ENCODE measurements at regions not wholly inside any gene's neighbourhood (a gene's known extent, or its start where the extent isn't known, plus 50 kb on each side); places are given as distances from the start of the nearest gene placed in this dataset.

DNA sequence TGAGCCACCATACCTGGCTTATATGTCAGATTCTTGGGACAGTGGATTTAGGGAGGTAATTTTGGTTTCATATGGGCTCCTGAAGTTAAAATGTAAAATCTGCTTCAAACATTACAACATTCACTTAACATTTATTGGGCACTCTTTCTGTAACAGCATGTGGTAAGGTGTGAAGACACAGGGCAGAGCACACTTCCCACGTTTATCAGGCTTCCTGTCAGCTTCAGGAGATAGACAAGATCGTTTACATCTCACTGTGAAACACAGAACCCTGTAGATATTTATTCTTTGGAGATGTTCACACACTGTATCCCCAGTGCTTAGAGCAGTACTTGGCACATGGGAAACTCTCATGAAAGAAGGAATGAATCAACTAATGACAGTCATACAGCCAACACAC lies 426.0 kb upstream of the RARB start:
- DNase-seq (ENCODE audit: low read depth), result no peak

DNA sequence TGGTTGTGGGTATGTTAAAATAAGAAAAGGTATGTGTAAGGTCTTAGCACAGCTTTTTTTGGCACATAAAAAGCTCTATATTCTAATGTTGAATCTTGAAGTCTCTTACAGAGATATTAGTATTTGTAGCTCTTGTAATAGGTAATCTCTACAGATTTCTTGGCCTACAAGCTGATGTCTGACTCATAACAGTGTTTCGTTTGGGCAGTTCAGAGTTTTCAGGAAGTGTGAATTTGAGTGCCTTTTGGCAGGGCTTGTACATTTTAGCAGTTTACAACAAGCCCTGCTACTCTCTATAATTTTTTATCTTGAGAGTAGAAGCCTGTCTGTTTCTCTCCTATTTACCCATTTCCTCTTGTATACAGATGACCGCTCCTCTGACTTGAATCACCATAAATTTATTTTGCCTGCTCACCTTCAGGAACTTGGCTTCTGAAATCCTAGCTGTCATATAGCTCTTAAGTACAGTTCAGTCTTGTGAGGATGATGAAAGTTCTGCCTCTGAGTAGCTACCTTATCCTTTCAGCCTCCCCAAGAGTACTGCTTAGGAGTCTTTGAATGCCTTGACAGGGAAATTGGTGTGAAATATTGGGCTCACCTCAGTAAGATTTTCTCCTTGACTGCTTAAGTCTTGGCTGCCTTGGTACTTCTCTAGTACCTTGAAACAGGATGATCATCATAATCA lies 419.9 kb upstream of the RARB start:
- DNase-seq (ENCODE audit: low read depth), result no peak

DNA sequence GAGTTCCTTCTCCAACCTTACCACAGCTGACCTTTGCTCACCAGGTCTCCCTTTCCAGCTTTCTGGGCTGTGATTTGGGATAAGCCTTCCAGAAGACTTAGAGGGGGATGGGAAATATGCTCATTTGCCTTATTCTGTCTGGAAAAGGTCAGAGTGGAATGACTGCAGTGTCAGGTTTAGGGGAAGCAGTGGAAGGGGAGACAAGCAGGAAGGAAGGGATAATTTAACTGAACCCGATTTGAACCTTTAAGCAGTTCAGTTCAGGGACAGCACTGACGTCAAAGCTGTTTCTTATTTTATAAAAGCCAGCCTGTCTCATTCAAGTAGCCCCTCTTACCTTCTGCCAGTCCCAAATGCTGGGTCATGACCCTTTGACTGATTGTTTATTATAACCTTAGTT lies 418.4 kb upstream of the RARB start:
- DNase-seq (ENCODE audit: low read depth), result no peak

DNA sequence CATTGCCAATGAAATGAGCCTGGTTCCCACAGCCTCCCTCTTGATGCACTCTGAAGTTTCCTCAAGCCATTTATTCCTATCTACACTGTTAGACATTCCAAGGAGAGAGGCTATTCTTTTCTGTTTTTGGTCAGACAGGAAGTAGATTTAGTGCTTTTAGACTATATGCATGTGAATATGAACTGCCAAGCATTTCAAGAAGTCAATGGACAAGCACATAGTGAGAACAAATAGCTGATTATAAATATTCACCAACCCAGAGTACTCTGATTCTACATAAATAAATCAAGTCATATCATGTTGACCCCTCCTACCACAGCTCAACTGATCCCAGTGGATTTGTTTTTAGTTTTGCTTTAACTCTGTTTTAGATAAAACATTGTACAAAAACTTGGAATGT lies 412.5 kb upstream of the RARB start:
- no peak for DNase-seq (ENCODE audit: low read depth)

DNA sequence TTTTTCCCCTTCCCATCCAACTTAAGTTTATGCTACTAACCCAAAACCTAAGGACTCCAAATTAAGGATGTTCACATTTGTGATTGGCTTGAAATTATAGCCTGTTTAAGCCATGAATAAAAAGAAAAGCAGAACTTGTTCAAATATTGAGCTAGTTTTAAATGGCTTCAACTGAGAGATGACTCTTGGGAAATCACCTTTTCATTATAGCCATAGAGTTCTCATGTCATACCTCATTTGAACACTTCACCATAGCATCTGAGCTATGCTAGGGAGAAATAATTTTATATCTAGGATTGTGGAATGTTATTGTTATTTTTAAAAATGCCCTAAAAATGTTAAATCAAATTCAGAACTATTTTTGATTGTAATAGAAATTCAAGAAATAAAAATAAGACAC lies 409.2 kb upstream of the RARB start:
- DNase-seq (ENCODE audit: low read depth), result no peak

DNA sequence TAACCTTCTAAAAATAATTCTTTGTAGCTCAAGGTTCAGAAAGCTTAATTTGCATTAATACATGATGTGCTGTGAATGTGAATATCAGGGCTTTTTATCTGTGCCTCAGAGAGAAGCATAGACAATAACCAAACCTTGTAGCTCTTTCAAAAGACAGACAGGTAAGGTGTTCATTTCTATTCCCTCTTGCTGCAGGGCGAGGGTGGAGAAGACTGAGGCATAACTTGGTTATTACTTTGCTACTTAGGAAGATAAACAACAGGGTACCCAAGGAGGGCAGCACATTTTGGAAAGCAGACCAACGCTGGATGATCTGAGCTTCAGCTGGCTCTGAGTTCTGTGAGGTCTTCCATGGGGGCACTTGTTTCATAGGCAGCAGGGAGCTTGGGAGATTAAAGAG lies 408.6 kb upstream of the RARB start:
- DNase-seq (ENCODE audit: low read depth), result no peak

DNA sequence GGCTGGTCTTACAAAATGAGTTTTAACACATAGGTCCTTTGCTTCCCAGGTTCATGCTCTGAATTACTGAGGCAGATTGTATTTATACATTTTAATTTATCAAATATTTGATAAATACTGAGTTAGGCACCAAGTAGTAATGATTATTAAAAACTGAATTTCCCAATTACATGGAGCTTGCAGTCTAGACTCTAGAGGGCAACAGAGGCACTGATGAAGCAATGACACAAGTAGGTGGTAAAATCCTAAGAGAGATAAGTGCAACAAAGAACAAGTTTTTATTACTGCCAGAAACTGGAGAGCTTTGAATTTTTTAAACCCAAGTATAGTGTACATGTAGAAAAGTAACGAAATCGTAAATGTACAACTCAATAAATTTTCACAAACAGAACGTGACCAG lies 406.2 kb upstream of the RARB start:
- DNase-seq (ENCODE audit: low read depth), result peak; percentile 11

DNA sequence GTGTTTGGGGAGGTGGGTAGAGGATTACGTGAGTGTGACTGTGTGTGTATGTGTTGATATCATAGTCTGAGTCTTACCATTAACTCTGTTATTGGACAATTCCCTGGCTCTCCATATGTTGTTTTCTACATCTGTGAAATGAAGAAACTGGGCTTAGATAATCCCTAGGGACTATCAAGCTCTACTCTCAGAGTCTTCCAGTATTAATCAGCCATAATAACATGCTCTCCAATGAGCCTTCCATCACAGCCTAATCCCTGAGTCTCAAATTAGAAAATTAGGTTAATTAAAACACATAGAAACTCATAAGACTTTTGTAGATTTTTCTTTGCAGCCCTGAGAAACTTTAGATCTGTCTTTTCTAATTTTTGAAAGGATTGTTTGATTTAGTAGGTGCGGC lies 404.2 kb upstream of the RARB start:
- DNase-seq (ENCODE audit: low read depth), result no peak

DNA sequence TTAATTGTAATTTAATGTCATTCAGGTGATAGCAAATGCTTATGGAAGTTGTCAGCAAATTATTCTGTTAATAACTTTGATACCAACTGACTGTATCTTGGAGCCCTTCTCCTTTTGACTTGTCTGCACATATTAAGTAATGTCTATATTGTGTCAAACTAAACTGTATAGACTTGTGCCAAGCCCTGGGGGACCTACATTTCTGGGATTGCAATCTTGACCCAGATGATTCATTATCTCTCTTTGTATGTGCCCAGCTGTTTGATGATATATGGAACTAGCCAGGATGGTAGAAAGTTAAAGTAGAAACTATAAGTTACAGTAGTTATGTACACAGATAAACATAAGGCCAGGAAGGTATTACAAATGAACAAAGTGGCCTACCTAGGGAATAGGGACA lies 402.8 kb upstream of the RARB start:
- no peak for DNase-seq (ENCODE audit: low read depth)

DNA sequence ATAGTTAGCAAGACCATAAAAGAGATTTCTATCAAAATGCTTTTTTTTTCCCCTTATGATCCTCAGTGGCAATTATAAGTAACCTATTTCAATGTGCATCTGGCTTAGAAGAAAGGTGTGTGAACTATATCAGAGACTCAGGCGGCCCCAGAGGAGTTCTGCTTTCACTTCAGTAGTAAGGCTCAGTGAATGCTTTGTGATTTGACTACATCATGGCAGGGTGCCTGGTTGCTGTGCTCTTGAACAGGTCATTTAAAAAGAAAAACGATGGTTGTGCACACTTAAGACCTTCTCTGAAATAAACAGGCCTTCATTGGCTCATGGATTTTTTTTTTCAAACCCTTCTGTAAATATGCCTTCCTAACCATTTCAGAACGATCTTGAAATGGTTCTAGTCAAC lies 400.4 kb upstream of the RARB start:
- no peak for DNase-seq (ENCODE audit: low read depth)

DNA sequence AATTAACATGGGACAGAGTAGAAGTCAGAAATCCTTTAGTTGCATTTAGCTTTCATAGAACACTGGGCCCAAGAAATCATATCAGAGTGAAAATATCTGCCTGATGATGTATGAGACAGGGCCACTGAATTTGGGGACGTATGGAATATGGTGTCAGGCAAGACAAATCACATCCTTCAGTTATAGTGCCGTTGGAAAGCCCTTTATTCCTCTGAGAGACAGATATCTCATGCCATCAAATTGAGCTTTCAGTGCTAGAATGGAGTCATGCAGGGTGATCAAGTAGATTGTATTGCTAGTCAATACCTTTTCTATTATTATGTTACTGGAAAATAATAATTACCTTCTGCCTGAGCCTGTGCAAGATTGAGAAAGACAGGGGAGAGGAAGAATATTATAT lies 398.2 kb upstream of the RARB start:
- DNase-seq (ENCODE audit: low read depth), result no peak

DNA sequence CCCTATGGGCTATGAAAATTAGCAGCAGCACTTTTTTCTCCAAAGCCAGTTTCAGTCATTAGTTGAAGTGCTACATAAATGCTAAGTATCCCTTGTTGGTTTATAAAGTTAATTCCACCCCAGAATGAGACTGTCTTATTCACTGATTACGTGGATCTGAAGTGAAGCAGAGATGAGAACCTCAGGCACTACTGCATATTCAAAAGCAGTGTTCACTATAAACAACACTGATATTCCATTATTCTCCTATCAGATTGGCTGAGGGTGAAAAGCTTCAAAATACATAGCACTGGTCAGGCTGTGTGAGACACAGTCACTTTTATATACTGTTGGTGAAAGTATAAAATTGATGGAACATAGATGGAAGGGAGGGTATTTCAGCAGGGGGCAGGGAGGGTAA lies 395.7 kb upstream of the RARB start:
- DNase-seq (ENCODE audit: low read depth), result no peak

DNA sequence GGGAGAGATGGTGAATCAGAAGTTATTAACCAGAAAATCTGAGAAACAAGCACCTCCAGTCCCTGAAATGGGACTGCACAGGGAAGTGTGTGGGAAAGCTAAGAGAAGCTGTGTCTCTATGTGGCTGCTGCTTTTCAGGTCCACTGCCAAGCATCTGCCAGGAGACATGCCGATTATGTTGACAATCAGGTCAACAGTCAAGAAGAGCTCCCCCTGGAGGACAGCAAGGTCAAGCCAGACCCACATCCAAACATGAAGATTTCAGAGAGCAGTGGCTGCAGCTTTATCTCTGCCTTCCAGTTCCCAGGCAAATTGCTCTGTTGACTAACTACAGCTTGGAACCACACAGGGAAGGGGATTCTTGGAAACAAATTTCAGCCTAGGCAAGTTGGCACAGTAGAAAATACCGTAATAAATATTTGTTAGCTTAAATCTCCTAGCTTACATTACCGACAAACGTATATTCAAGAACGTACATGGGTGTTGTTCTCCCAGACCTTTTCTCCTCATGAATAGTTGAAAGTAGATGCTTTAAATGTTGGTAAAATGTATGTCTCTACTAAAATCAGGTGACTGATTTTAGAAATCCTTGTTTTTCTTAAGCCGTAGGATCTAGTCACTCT lies 394.5 kb upstream of the RARB start:
- DNase-seq (ENCODE audit: low read depth), result peak; percentile 11

DNA sequence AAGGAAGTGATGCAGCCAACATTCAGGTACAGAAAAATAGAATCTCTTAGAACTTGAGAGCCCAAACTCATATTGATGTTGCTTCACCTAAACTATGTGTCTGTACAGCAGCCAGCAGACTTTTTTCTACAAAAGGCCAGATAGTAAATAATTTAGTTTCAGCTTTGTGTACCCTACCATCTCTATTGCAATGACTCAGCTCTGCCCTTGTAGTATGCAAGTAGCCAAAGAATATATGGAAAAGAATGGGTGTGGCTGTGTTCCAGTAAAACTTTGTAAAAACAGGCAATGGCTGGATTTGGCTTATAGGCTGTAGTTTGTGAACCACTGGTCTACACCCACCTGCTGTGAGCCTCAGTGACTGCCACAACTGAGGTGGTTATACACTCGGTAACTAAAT lies 392.5 kb upstream of the RARB start:
- DNase-seq (ENCODE audit: low read depth), result no peak

DNA sequence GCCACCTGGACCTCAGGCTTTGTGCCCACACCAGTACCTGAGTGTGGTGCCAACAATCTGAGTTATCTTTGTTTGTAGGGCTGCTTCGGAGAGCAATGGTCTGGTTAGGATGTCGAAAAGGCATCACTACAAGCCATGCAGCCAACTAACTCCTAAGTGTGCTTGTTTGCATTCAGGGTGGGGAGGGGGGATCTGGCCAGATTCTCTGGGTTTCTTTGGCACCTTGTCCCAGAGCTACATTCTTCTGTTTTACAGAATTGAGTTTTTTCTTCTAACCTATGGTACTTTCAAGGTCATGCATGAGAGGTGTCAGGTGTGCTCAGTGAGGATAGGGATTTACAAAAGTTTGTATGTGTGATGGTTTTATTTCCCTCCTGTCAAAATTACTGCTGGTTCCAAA lies 391.4 kb upstream of the RARB start:
- DNase-seq (ENCODE audit: low read depth), result no peak

DNA sequence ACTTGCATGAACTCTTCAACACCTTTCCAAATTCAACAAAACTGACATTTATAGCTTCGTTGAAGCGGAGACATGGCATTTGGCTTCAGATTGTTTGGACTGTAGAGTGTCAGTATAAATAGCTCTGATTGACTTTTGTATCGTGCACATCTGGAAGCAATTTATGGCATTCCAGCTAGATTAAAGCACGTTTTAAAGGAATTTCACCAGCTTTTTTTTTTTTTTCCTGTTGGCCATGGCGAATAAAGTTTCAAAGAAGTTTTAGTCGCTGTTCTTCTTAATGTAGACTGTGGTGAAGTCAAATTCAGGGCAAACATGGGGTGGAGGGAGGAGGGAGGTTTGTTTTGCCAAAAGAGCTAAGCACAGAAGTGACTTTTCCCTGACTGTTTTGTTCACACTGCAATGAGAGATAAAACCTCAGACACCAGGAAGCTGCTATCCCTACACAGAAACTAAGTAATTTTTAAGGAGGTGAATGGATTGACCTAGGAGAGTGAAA lies 391.0 kb upstream of the RARB start:
- no peak for DNase-seq (ENCODE audit: low read depth)

DNA sequence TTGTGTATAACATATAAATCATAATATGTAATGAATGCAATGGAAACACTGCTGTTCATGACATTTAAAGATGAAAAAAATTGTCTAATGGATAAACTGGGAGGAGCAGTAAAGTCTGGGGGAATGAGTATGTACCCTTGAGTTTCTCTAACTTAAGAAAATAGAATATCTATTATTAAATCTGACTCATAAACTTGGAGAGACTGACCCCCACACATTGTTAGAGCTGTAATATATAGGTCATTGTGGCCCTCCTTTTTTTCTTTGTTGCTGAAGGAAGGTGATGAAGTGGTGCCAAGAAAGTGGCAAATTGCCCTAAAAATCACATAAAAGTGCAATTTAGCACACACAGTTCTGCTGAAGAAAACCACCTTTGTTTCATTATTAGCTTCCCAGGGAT lies 389.8 kb upstream of the RARB start:
- no peak for DNase-seq (ENCODE audit: low read depth)

DNA sequence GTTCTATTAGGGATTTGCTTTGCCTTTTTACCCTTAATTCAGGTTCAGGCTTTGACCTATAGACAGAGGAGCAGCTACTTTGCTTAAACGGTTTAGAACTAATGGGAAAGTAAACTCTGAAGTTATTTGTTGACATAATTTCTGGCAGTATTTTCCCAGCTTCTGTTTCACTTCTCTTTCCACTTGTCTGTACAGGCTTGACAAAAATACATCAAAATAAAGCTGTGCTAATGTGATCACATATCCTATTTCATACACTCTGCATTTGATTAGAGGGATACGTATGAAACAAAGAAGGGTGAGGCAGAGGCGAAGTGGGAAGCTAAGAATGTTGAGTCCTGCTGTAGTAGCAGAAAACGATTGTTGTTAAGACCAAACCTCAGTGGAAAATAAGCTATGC lies 389.1 kb upstream of the RARB start:
- DNase-seq (ENCODE audit: low read depth), result no peak

DNA sequence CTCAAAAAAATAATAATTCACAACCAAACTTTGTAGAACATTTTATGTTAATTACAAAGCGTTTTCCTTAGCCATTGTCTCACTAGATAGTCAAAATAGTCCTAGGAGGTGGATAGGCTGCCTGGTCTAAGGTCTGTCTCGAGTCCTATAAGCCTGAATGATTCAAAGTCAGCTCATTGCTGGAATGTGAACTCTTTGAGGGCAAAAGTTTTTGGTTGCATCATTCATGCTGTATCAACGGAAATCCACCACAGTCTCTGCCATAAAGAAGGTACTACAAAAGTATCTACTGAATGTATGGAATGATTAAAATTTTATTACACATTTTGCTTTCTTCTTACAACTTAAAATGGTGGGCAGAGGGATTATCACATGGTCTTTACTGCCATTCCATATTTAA lies 387.3 kb upstream of the RARB start:
- DNase-seq (ENCODE audit: low read depth), result no peak

DNA sequence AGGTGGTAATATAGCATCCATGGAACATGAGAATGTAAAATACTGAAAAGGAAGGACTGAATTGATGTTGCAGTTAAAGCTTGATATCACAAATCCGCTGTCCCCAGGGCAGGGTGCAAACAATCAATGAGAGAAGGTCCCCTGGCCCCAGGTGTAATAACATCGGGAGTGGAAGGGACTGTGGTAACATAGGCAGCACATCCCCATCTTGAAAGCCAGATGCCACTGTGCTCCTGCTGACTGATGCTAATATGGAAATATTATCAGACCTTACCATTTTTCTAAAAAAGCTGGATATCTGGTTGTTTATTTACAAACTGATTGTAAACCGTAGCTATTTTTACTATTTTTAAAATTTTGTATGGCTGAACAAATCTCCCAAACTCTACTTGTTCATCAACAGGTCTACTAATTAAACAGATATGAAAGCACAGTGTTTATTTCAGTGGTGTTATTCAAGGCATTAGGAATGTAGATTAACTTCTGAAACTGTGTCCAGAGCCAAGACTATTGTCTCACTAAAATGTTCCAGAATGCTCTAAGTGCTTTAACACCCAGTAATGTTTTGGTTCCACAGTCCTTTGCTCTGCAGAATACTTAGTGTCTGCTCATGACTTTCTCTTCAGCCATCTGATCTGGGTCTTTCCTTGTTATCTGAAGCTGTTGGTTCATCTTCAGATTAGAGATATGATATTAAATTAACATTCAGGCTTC lies 386.0 kb upstream of the RARB start:
- no peak for DNase-seq (ENCODE audit: low read depth)

DNA sequence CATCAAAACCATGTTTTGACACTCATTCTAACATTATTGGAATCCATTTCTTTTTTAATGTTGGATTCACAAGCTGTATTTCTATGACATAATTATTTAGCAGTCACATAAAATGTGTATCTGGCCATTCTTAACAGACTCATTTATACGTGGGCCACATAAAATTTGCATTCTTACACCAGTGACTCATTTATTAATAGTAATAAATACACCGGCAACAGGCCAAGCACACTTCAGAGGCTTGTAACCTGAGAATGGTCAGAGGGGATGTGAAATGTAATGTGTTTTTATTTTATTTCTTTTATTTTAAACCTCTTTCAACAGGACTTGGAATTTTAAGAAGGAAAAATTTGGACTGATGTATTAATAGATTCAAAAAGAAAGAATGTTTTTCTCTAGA lies 384.9 kb upstream of the RARB start:
- DNase-seq (ENCODE audit: low read depth), result no peak

DNA sequence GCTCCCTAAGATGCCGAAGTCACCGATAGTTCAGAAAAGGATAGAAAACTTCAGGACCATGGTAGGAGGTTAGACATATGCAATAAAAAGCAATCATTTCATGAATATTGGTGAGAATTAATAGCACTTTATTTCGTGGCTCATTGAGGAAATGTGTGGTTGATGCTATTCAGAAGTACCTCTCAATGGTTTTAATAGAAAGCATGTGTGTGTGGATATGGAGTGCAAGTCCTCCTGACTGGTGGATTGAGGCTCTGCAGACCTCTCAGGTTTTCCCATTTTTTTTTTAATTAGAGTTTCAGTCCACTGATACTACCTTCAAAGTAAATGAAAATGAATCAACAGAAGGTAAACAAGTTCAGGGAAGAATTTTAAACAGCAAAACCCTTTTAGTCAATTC lies 384.3 kb upstream of the RARB start:
- no peak for DNase-seq (ENCODE audit: low read depth)

Measured in amniotic epithelial cell (primary cell).